ENCODE measurements at regions not wholly inside any gene's neighbourhood (a gene's known extent, or its start where the extent isn't known, plus 50 kb on each side); places are given as distances from the start of the nearest gene placed in this dataset.

- ChIA-PET CTCF (interaction anchor here (0.5 kb wide), 1 partner anchor 66 kb away, joined by 3 read pairs; no protein-coding TSS in a partner anchor), POLR2A (no interaction called here)
- WGBS (ENCODE audit: missing lambda C conversion rate), result 20% methylated on average over 4 of the region's 4 CpGs
- H3K4me3 ChIP-seq, result no peak overlapping the region
- no peaks in the 10 kb centered on the region for H3K9me3 ChIP-seq
- no peak for TF ChIP-seq RCOR1 (IDR thresholded peaks at IDR 0.05; ENCODE audit: low read depth, low read length)
- TF ChIP-seq EHMT2 (IDR thresholded peaks at IDR 0.05; ENCODE audit: low read depth), result no peak
- TF ChIP-seq NPAS2 (CRISPR knock-in tag; IDR thresholded peaks at IDR 0.05; ENCODE audit: borderline replicate concordance), result no peak
- TF ChIP-seq SREBF2 (IDR thresholded peaks at IDR 0.05), result no peak
- TF ChIP-seq BCL3 (IDR thresholded peaks at IDR 0.05), result no peak
- TF ChIP-seq RNF2 (IDR thresholded peaks at IDR 0.05; ENCODE audit: borderline replicate concordance, low read depth), result no peak
- no peak for TF ChIP-seq NR3C1 (IDR thresholded peaks at IDR 0.05)
- no peak for TF ChIP-seq CBX8 (IDR thresholded peaks at IDR 0.05)
- TF ChIP-seq ESRRA (IDR thresholded peaks at IDR 0.05; ENCODE audit: borderline replicate concordance, low read length), result no peak
- no peak for TF ChIP-seq MAX (IDR thresholded peaks at IDR 0.05)
- TF ChIP-seq FOXS1 (CRISPR knock-in tag; IDR thresholded peaks at IDR 0.05), result no peak
- no peak for TF ChIP-seq ZNF302 (CRISPR knock-in tag; IDR thresholded peaks at IDR 0.05)
- TF ChIP-seq HOXB13 (CRISPR knock-in tag; IDR thresholded peaks at IDR 0.05; ENCODE audit: low read depth), result no peak
- TF ChIP-seq ZSCAN20 (CRISPR knock-in tag; IDR thresholded peaks at IDR 0.05), result no peak
- no peak for TF ChIP-seq EHF (CRISPR knock-in tag; IDR thresholded peaks at IDR 0.05)
- FAIRE-seq, result no peak
- H3K4me1 ChIP-seq, result no peaks in the 10 kb centered on the region
- no peak overlapping the region for H3K27ac ChIP-seq
- DNase-seq (ENCODE audit: low read depth in 1 of 2, low spot score in 1 of 2), result no peak
- H3K4me2 ChIP-seq, result no peak overlapping the region
- no peak for ATAC-seq
Observed at GRCh38 chr1:116207126-116207735, 96.0 kb downstream of the MAB21L3 start.

- FAIRE-seq, result no peak
- H3K4me1 ChIP-seq, result no peaks in the 10 kb centered on the region
- H3K27ac ChIP-seq, result no peak overlapping the region
- DNase-seq (ENCODE audit: low read depth in 1 of 2, low spot score in 1 of 2), result no peak
- no peak for TF ChIP-seq EHMT2 (IDR thresholded peaks at IDR 0.05; ENCODE audit: low read depth)
- no peak for TF ChIP-seq ESRRA (IDR thresholded peaks at IDR 0.05; ENCODE audit: borderline replicate concordance, low read length)
- TF ChIP-seq ZFP36 (IDR thresholded peaks at IDR 0.05; ENCODE audit: borderline replicate concordance, partially characterized antibody), result no peak
- TF ChIP-seq MAZ (IDR thresholded peaks at IDR 0.05; ENCODE audit: borderline replicate concordance, low read depth, low read length), result no peak
- TF ChIP-seq ZNF302 (CRISPR knock-in tag; IDR thresholded peaks at IDR 0.05), result no peak
- TF ChIP-seq BCL3 (IDR thresholded peaks at IDR 0.05), result no peak
- no peak overlapping the region for H3K4me2 ChIP-seq
- no peak overlapping the region for H3K4me3 ChIP-seq
- no peaks in the 10 kb centered on the region for H3K9me3 ChIP-seq
- ChIA-PET POLR2A (no interaction called here), CTCF (no interaction called here)
- whole genome bisulfite sequencing (ENCODE audit: missing lambda C conversion rate), result 66% methylated on average over 6 of the region's 6 CpGs
- no peak for ATAC-seq
Observed at GRCh38 chr1:116208136-116208535, 96.9 kb downstream of the MAB21L3 start.

- ATAC-seq, result no peak
- Histone ChIP-seq H3K4me2 (no peak overlapping the region), H3K9me3 (no peaks in the 10 kb centered on the region), H3K4me1 (no peaks in the 10 kb centered on the region), H3K4me3 (no peak overlapping the region), H3K27ac (no peak overlapping the region)
- ChIA-PET CTCF (no interaction called here), POLR2A (no interaction called here)
- no peak for DNase-seq (ENCODE audit: low read depth in 1 of 2, low spot score in 1 of 2)
- WGBS (ENCODE audit: missing lambda C conversion rate), result 60% methylated on average over 5 of the region's 5 CpGs
- FAIRE-seq, result no peak
- no peak for TF ChIP-seq HDAC2 (IDR thresholded peaks at IDR 0.05)
Observed at GRCh38 chr1:116211294-116211693, 100.1 kb downstream of the MAB21L3 start.

- DNase-seq (ENCODE audit: low read depth in 1 of 2, low spot score in 1 of 2) (peak in 1 of 2 experiments; percentile 1), FAIRE-seq (no peak), ATAC-seq (no peak)
- H3K4me1 ChIP-seq, result no peaks in the 10 kb centered on the region
- TF ChIP-seq EHF (CRISPR knock-in tag; IDR thresholded peaks at IDR 0.05) (no peak), ZSCAN20 (CRISPR knock-in tag; IDR thresholded peaks at IDR 0.05) (no peak), ELK1 (IDR thresholded peaks at IDR 0.05; ENCODE audit: low read depth, low read length) (no peak)
- POLR2A ChIA-PET, result no interaction called here
- H3K4me2 ChIP-seq, result no peak overlapping the region
- 9% methylated on average over 6 of the region's 6 CpGs for WGBS (ENCODE audit: missing lambda C conversion rate)
- no peaks in the 10 kb centered on the region for H3K9me3 ChIP-seq
- no peak overlapping the region for H3K27ac ChIP-seq
- no peak overlapping the region for H3K4me3 ChIP-seq
- CTCF ChIA-PET, result interaction anchor here (0.6 to 1.3 kb wide), 2 partner anchors 10 to 108 kb away, joined by 3 to 5 read pairs; no protein-coding TSS in a partner anchor
Observed at GRCh38 chr1:116218922-116219321, 107.7 kb downstream of the MAB21L3 start.
